HG02798 (cell line): ENCODE measurements at regions not wholly inside any gene's neighbourhood (a gene's known extent, or its start where the extent isn't known, plus 50 kb on each side); places are given as distances from the start of the nearest gene placed in this dataset.
"Not testable (repeated sequence)": the region's sequence is repeated elsewhere in the genome, so short reads cannot be mapped to it uniquely, and the experiment has no call there.

Experiments used
- ATAC-seq: cut with Tn5 transposase; IDR thresholded peaks from one replicate; pipeline ENCODE4 v1.9.1; 2021; ENCODE audit warnings: mild to moderate bottlenecking; ENCODE audit not compliant: unreplicated experiment, poor library complexity

DNA sequence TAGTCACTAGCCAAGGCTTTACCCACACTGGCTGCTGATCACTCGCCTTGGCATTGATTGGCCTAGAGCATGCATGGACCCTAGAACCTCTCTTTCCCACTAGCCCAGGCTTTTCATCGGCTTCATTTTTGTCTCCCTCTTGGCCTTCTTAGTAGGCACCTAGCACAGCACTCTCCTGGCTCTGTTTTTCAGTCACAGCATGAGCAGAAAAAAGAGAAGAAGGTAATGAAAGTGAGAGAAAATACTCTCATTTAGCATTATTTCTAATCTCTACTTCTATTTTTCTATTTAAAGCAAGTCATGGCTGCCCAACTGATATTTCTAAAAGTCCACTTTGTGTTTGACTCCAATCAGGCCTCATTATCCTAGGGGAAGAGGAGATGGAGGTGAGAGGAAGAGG lies 267.2 kb downstream of the FBXO8 start:
- ATAC-seq, result no peak

DNA sequence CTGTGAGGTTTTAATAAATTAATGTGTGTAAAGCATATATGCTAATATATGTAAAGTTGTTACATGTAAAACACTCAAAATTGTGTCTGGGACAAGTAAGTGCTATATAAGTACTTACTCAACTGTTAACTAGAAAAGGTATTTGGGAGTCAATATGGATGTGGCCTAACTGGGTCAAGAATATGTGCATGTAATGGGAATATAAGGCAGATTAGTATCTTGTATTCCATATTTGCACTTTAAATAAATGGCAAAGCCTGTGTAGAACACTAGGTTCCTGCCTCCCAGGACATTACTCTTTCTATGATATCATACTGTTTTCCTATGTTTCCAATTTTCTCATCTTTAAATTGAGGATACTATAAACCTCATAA lies 270.6 kb downstream of the FBXO8 start:
- ATAC-seq, result no peak

DNA sequence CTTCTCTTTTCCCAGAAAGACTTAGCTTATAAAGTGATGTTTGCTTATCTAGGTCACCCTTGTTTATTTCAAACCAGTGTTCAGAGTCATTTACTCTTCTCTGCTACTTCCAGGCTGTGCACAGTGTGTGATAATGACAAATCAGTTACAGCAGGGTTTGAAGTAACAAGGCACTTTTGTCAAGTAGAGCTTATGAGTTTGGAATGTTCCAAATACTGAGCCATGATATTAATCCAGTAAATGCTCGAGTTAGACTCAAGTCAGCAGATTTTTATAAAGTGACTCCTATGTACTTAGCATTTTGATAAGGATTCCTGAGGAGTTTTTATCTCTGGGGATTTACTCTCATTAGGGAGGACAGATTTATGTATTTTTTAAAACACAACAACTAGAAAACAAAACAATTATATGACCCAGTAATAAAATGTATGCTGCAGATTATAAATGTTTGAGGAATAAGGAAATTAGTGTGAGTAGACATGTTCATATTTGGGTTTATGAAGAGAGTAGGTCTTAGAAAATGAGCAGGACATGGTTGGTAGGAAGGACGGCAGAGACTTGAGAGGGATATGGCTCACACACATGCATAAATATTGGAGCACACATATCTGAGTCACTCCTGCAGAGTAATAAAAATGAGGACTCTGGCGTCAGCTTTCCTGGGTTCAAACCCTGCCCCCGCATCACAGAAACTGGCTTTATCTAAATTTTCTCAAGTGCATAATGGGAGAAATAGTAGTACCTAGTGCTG lies 271.2 kb downstream of the FBXO8 start:
- no peak for ATAC-seq

DNA sequence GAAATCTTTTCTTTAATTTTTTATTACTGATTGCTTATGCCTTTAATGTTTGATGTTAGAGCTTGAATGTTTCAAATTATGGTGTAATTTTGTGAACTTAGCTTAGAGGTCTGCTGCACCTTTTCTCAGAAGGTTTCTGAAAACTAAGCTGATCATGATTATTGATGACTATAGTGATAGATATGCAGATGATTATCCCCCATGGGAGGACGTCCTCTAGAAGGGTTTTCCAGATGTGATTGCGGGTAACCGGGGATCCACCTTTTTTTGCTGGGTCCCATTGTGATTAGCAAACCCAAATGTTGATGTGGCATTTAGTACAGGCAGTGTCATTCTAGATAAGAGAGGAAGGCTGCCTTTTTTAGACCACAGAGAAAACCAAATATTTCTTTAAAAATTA lies 272.9 kb downstream of the FBXO8 start:
- ATAC-seq, result no peak

DNA sequence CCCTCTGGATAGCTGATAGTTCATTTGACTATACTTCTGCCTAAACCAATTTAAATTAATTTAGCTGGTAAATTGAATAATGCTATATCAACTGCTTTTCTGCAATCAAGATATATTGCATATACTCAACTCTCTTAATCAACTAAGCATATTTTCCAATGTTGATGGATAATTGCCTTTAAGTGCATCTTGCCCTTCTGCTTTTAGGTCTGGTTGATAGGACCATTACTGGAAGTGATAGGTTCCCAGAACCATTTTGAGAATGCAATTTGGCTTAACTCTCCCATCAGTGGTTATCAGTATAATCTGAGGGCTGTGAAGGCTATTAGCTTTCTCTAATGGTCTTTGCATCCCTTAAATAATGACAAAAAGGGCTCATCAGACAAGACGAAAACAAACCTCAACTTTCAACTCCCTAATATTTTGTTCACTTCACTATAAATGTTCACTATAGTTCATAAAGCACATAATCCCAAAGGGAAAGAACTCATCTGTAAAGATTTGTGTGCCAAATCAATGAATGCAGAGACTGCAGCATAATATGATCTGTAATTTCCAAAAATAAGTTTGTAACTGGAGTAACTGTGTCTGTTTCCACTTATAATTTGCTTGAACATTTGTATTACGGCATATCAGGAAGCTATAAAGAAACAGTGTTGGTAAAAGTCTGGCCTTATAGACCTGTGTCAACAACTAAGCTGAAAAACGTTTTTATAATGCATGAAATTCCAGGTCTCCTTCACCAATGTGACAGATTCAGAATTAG lies 273.6 kb downstream of the FBXO8 start:
- no peak for ATAC-seq

DNA sequence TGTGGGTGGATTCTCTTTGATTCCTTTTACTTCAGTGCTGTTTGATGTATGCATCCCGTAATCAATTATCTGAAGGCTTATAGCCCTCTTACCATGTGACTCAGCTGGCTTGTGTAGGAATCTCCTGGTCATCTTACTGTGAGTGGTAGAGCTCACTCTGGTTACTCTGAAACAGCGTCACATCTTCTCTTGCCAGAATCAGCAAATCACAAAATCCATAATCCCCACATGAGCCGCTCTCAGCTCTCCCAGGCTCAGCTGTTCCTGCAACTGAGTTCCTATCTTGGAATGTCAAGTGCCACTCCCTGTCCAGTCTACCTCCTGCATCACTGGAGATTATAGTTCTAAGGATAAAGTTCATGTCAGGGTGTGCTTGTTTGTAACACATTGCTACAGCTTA lies 278.0 kb downstream of the FBXO8 start:
- no peak for ATAC-seq

DNA sequence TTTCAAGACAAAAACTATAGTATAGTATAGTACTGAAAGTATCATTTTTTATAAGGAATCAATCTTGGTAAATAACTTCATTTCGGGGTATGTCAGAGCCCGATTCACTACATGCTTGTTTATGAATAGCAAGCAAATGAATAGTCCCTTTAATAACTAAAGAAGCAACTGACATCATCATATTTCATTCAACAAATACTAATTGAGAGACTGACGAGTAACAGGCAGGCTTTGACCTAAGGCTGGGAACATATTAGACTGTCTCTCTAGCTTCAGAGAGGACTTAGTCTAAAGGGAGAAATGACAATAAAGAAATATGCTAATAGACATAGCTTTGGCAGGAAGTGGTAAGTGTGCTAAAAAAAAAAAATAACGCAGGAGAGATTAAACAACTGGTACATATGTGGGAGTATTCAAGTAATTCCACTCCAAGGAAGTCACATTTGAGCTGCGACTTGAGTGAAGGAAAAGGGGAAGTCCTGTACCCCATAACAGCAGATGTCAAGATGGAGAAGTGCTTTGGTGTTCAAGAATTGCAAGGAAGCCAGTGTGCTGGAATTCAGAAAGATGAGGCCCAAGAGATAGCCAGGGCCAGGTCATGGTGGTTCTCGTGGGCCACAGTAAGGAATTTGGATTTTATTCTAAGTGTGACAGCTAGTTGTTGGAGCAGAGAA lies 284.9 kb downstream of the FBXO8 start:
- ATAC-seq, result no peak

DNA sequence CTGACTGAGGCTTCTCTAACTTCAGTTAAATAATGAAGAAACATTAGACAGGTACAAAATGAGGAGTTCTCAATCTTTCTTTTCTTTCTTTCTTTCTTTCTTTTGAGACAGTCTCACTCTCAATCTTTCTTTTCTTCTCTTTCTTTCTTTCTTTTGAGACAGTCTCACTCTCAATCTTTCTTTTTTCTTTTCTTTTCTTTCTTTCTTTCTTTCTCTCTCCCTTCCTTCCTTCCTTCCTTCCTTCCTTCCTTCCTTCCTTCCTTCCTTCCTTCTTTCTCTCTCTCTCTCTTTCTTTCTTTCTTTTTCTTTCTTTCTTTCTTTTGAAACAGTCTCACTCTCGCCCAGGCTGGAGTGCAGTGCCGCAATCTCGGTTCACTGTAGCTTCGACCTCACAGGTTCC lies 287.7 kb downstream of the FBXO8 start:
- ATAC-seq, result not testable (repeated sequence)

DNA sequence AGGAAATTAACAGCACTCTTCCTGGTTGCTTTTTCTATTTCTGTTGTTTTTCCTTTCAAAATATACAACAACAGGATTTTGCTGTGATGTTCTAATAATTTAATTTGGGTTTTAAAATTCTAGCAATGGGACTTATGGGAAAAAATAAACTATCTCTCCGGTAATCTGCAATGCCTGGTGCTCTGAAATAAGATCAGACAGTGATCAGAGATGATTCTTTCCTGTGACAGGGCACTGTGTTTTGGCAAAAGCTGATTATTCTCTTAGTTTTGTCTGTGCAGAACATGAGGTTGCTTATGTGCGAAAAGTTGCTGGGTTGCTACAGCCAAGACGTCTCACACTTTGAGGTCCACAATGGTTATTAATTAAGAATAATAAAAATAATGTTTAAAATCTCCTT lies 291.7 kb downstream of the FBXO8 start:
- ATAC-seq, result no peak

DNA sequence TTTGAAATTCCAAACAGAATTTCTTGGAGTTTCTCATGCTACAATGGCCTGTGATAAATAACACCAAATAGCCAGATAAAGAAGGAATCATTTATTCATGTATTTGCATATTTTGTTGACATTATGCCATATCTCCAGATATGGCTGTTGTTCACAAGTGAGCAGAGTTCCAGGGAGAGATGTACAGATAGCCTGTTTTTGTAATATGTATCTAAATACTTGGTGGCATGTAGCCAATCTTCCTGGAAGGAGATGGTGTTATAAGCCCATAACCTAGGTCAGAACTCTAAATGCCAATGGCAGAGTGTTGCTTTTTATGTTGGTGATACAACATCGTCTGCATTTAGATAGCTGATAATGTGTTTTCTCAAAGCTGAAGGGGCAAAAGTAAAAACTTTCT lies 292.2 kb downstream of the FBXO8 start:
- ATAC-seq, result no peak

DNA sequence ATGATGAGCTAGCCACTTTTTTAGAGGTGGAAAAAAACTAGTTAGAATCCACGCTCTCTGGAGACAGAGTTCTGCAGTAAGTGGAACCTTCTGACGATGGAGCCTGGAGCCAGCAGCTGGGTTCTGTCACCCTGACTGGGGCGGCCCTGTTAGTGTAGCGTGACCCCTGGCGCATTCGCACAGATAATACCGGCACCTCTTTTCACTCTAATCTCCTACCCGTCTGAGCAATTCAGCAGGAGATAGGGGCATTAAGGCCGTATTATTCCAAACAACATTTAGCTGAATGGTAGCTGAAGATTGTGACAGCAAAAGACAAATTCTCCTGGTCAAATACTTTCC lies 292.6 kb downstream of the FBXO8 start:
- no peak for ATAC-seq

DNA sequence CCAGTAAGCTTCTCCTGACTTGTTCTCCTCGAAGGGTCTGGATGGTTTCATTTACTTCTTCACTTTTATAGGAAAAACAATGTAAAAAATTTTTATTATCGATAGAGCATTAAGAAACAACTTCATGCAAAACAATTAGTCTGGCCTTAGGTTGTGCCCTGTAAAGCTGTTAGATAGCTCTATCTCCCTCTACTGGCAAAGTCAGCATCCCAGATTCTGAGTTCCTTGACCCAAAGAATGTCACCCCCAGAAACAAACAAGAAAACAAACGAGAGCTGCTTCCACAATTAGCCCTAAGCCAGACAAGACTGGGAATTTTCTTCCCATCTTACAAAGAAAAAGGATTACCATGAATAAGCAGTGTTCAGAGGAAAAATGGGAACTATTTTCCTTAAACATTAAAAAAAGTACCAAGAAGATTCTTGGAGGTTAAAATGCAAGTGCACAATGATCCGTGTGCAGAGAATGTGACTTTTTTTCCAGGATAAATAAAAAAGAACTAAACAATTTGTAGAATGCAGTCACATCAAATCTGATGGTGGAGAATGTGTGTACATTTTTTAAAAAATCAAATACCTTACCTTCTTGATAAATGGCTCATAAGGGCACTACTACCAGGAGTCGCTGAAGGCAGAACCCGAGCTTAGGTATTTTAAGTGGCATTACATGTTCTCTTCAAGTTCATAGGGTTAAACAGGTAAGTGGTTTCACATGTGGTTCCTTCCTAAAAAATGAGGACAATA lies 293.2 kb downstream of the FBXO8 start:
- no peak for ATAC-seq

DNA sequence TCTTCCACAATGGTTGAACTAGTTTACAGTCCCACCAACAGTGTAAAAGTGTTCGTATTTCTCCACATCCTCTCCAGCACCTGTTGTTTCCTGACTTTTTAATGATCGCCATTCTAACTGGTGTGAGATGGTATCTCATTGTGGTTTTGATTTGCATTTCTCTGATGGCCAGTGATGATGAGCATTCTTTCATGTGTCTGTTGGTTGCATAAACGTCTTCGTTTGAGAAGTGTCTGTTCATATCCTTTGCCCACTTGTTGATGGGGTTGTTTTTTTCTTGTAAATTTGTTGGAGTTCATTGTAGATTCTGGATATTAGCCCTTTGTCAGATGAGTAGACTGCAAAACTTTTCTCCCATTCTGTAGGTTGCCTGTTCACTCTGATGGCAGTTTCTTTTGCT lies 319.9 kb downstream of the FBXO8 start:
- not testable (repeated sequence) for ATAC-seq

DNA sequence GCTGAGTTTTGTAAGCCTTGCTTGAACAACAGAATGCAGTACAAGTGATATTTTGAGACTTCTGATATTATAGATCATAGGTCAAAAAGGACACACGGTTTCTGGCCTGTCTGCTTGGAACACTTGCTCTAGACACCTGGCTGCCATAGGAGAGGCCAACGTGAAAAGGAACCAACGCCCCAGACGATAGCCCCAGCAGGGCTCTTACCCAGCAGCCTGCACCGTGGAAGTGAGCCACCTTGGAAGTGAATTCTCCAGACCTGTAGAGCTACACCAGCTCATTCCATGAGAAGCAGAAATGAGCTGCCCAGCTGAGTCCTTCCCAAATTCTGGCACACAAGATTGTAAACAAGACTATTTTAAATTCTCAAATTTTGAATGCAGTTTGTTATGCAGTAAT lies 323.1 kb downstream of the FBXO8 start:
- no peak for ATAC-seq

DNA sequence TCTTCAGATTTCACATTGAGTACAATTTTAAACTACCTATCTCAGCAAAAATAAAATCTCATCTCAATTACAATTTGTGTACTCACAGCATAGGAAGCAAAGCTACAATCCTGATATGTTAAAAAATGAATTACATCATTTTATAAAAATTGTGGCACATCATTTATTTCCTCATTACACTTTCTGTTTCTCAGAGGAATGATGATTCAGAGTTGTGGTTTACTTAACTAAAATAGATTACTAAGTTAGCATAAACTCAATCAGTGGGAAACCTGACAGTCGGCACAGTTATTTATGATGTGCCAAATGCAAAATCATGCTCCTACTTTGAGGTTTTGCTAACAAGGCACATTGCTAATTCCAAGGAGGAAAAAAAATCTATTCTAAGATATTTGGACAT lies 325.0 kb downstream of the FBXO8 start:
- ATAC-seq, result no peak

DNA sequence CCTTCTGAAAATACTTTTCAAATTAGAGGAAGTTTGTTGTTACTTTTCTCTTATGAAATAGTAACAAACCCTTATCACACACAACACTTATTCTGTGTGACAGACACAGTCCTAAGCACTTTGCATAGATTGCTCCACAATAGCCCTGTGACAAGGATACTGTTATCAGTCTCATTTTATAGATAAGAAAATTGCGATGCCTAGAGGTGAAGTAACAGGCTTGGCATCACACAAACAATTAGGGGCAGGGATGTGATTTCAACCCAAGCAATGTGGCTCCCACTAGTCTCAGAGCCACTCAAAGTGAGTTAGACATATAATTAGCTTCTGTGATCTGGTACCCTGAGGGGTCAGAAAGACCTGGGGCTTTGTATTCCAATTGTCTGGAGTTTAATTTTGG lies 339.9 kb downstream of the FBXO8 start:
- ATAC-seq, result no peak

DNA sequence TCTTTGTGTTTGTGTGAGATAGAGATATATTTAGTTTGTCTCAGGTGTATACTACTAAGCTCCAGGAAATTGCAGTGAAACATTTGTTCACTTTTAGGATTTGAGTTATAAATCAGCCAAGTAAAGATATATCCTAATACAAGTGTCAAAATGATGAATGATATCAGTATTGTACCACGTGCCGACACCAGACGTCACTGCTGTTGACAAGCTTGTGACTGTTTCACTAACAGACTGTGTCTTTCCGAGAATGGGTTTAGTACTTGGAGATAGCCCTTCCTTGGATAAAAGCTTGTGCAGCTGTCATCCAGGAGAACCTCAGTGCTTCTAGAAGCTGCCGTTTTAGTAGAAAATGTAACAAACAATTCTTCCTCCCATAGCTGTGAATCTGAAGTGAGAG lies 343.3 kb downstream of the FBXO8 start:
- no peak for ATAC-seq

DNA sequence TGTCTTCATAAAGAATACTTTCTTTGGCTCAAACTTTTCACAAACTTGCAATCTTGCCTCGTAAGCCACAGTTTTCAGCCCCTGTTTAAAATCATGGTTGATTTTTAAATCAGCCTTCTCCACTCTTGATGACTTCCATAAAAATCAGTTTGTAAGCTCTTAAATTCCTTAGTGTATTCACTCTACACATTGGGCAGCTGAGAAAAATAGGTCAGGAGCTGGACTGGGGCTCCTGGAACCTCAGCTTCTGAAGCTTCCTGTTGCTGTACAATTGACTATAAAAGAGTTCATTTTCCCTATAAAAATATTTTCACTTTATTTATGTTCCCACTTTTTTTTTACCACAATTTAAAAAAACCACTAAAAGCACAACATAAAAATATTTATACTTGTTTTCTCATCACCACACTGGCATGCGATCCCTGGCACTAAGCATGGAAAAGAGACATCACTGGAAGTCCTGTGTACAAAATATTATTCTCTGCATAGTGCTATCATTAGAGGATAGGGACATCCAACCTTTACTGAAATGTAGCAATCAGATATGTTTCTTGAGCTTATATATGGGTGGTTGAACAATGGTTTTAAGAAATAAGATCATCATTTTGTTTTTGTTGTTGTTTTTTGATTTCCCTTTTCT lies 345.7 kb downstream of the FBXO8 start:
- no peak for ATAC-seq

DNA sequence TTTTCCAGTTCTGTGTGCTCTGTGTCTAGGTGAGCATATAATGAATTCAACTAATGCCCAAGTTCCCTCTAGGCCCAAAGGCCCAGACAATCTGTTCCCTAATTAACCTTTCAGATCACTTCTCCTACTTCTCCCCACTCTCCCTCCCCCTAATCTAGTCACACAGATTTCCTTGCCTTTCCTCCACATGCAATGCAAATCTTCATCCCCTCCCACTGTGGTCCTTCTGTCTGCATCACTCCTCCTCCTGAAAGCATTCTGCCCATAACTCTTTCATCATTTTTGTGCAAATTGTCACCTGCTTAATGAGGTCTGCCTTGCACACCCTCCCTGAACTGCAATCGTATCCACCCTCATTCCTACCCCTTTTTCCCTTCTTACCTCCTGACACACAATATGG lies 346.6 kb downstream of the FBXO8 start:
- no peak for ATAC-seq

DNA sequence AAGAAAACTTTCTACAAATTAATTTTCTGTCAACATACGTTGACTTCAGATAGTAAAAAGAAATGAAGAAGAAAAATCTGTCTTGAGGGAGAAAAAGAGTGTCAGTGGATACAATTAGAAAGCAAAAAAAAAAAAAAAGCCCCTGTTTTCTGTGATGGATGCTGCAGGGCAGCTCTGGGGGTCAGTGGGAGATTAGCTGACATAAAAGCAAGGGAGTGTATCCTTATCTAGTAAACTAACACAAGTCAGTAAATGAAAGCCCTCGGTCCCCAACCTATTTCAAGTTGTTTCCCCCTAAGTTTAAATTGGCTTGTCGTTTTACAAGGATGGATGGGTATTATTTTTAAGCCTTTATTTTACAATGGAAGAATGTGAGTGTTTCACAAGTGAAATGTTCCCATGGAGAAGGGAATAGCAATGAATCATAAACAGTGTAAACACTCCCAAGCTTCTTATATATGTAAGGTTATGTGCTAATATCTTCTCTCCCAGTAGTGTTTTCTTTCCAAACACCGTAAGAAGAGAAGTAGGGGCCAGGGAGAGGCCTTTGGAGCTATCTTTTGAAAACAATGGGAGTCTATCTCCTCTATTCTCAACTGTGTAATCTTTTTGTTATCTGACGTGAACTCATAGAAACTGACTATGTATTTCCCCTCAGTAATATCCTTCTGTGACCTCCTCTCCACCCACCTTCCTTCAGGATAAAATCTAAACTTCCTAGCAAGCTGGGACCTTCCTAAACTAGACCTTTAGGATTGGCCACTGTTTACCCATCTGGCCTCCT lies 347.7 kb downstream of the FBXO8 start:
- no peak for ATAC-seq
